Neural cell (in vitro differentiated cells): ENCODE measurements at regions not wholly inside any gene's neighbourhood (a gene's known extent, or its start where the extent isn't known, plus 50 kb on each side); places are given as distances from the start of the nearest gene placed in this dataset.
"Not testable (repeated sequence)": the region's sequence is repeated elsewhere in the genome, so short reads cannot be mapped to it uniquely, and the experiment has no call there.

Experiments used
- H2AFZ ChIP-seq: fragments of 200-600, 300-800 bp; sonication (generic), shearing (Covaris generic); 2 replicates; pipeline ENCODE4 v1.6.0; 2014; ENCODE audit warnings: low read depth, mild to moderate bottlenecking, antibody characterized with exemption, low read length, moderate library complexity
- H3F3A ChIP-seq: fragments of 200-600 bp; shearing (Covaris generic); 2 replicates; pipeline ENCODE4 v1.6.1; 2016; ENCODE audit warnings: mild to moderate bottlenecking, moderate library complexity, mixed read lengths, antibody characterized with exemption, low read length; ENCODE audit not compliant: insufficient read depth, poor library complexity, severe bottlenecking
- H3K27ac ChIP-seq: fragments of 200-600, 300-800 bp; sonication (generic), shearing (Covaris generic); 2 replicates; pipeline ENCODE4 v1.5.1; 2014; ENCODE audit warnings: mild to moderate bottlenecking, low read length, moderate library complexity
- H3K27me3 ChIP-seq: fragments of 300-800, 200-600 bp; sonication (generic), shearing (Covaris generic); 2 replicates; pipeline ENCODE4 v1.6.0; 2014; ENCODE audit warnings: mild to moderate bottlenecking, low read depth, low read length, moderate library complexity; ENCODE audit not compliant: insufficient read depth
- H3K36me3 ChIP-seq: fragments of 300-800, 200-600 bp; sonication (generic), shearing (Covaris generic); 2 replicates; pipeline ENCODE4 v1.5.1; 2014; ENCODE audit warnings: mild to moderate bottlenecking, antibody characterized with exemption, low read length, moderate library complexity; ENCODE audit not compliant: insufficient read depth
- H3K4me2 ChIP-seq: fragments of 300-800, 200-600 bp; sonication (generic), shearing (Covaris generic); 2 replicates; pipeline ENCODE4 v1.6.0; 2014; ENCODE audit warnings: mild to moderate bottlenecking, low read length
- H3K4me3 ChIP-seq: fragments of 300-800, 200-600 bp; sonication (generic), shearing (Covaris generic); 2 replicates; pipeline ENCODE4 v1.5.1; 2014; ENCODE audit warnings: mild to moderate bottlenecking, low read length, moderate library complexity
- H3K79me2 ChIP-seq: fragments of 200-600 bp; shearing (Covaris generic); replicated peaks from 2 replicates; pipeline ENCODE4 v1.6.0; 2014; ENCODE audit warnings: mild to moderate bottlenecking, low read length, moderate library complexity; ENCODE audit not compliant: insufficient read depth
- H3K9ac ChIP-seq: fragments of 300-800, 200-600 bp; sonication (generic), shearing (Covaris generic); 2 replicates; pipeline ENCODE4 v1.6.1; 2016; ENCODE audit warnings: mild to moderate bottlenecking, low read length, mixed read lengths
- H3K9me2 ChIP-seq: fragments of 200-600 bp; shearing (Covaris generic); 2 replicates; pipeline ENCODE4 v1.6.1; 2016; ENCODE audit warnings: mild to moderate bottlenecking, low read length, mixed read lengths; ENCODE audit not compliant: insufficient read depth
- H3K9me3 ChIP-seq: fragments of 200-600, 300-800 bp; sonication (generic), shearing (Covaris generic); 2 replicates; pipeline ENCODE4 v1.6.1; 2016; ENCODE audit warnings: mild to moderate bottlenecking, mixed run types, low read length, moderate library complexity, mixed read lengths
- H4K20me1 ChIP-seq: fragments of 200-600 bp; shearing (Covaris generic); 2 replicates; pipeline ENCODE4 v1.6.1; 2016; ENCODE audit warnings: mild to moderate bottlenecking, mixed run types; ENCODE audit not compliant: insufficient read depth
- CTCF ChIP-seq: fragments of 450-650 bp; IDR thresholded peaks from 2 replicates; pipeline ENCODE4 v1.5.1; 2014; ENCODE audit warnings: antibody characterized with exemption, mild to moderate bottlenecking, moderate library complexity; ENCODE audit not compliant: poor library complexity, severe bottlenecking
- EP300 ChIP-seq: fragments of 450-650 bp; conservative IDR thresholded peaks from 2 replicates; pipeline ENCODE4 v1.6.1; 2014; ENCODE audit warnings: antibody characterized with exemption, mild to moderate bottlenecking, moderate library complexity; ENCODE audit not compliant: poor library complexity, severe bottlenecking
- EZH2 ChIP-seq: fragments of 200-600, 300-800 bp; shearing (Covaris generic), sonication (generic); IDR thresholded peaks from 2 replicates; pipeline ENCODE4 v1.6.1; 2014; ENCODE audit warnings: antibody characterized with exemption, low read length, borderline replicate concordance, mild to moderate bottlenecking; ENCODE audit not compliant: insufficient read depth, poor library complexity, severe bottlenecking
- MXI1 ChIP-seq: fragments of 450-650 bp; conservative IDR thresholded peaks from 2 replicates; pipeline ENCODE4 v1.6.1; 2014; ENCODE audit warnings: antibody characterized with exemption, mild to moderate bottlenecking; ENCODE audit not compliant: poor library complexity, severe bottlenecking
- POLR2AphosphoS5 ChIP-seq: IDR thresholded peaks from 2 replicates; pipeline ENCODE4 v1.6.1; 2012
- RAD21 ChIP-seq: fragments of 450-650 bp; conservative IDR thresholded peaks from 2 replicates; pipeline ENCODE4 v1.6.1; 2014; ENCODE audit warnings: antibody characterized with exemption, mild to moderate bottlenecking, moderate library complexity
- REST ChIP-seq: IDR thresholded peaks from 2 replicates; pipeline ENCODE4 v1.6.1; 2012; ENCODE audit warnings: borderline replicate concordance
- SMC3 ChIP-seq: fragments of 450-650 bp; conservative IDR thresholded peaks from 2 replicates; pipeline ENCODE4 v1.6.1; 2014; ENCODE audit warnings: antibody characterized with exemption, mild to moderate bottlenecking, moderate library complexity; ENCODE audit not compliant: poor library complexity
- TAF1 ChIP-seq: IDR thresholded peaks from 2 replicates; pipeline ENCODE4 v1.6.1; 2012; ENCODE audit warnings: low read depth

- Histone ChIP-seq H3F3A (no peaks in the 10 kb centered on the region), H3K9ac (no peak overlapping the region), H4K20me1 (no peaks in the 10 kb centered on the region), H3K4me2 (no peak overlapping the region), H3K36me3 (no peaks in the 10 kb centered on the region), H3K9me3 (no peaks in the 10 kb centered on the region), H3K4me3 (no peak overlapping the region), H3K27me3 (no peaks in the 10 kb centered on the region), H2AFZ (no peak overlapping the region), H3K9me2 (no peaks in the 10 kb centered on the region), H3K79me2 (no peaks in the 10 kb centered on the region), H3K27ac (no peak overlapping the region)
- TF ChIP-seq RAD21 (no peak), MXI1 (no peak), POLR2AphosphoS5 (no peak), SMC3 (no peak), REST (no peak), EP300 (no peak), EZH2 (no peak), CTCF (no peak), TAF1 (no peak)
Measured at GRCh38 chr4:138437263-138437851, 195.2 kb upstream of the SLC7A11 start.

GRCh38 chr4:138435733-138436132, 193.6 kb upstream of the SLC7A11 start:
- not testable (repeated sequence) for H3K4me3 ChIP-seq, H3K79me2 ChIP-seq, H3K36me3 ChIP-seq, H3K9me3 ChIP-seq, H4K20me1 ChIP-seq, H2AFZ ChIP-seq, H3K4me2 ChIP-seq, H3K27me3 ChIP-seq, H3F3A ChIP-seq, H3K9ac ChIP-seq, H3K27ac ChIP-seq, H3K9me2 ChIP-seq

GRCh38 chr4:138435046-138435445, 192.9 kb upstream of the SLC7A11 start:
- not testable (repeated sequence) for H3K9ac ChIP-seq, H3K4me2 ChIP-seq, H3K36me3 ChIP-seq, H4K20me1 ChIP-seq, H3K27ac ChIP-seq, H3F3A ChIP-seq, H3K9me2 ChIP-seq, H3K9me3 ChIP-seq, H2AFZ ChIP-seq, H3K27me3 ChIP-seq, H3K4me3 ChIP-seq, H3K79me2 ChIP-seq
